ENCODE measurements at regions not wholly inside any gene's neighbourhood (a gene's known extent, or its start where the extent isn't known, plus 50 kb on each side); places are given as distances from the start of the nearest gene placed in this dataset.

DNA sequence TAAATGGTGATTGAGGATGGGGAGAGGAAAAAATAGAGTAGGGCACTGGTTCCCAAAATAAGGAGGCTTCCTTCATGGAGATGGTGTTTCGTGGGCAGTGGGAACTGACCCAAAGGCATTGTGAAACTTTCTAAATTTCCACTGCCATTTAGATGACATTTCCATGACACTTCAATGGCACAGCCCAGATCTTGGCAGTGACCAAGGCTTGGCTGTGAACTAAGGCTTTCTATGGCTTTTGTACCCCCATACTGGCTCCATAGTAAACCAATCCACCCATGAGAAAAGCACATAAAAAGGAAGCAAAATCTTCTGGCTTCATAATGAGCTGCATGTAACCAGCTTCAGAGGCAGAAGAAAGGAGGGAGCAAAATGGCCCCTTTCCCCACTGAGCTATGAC, 321.0 kb upstream of the TLE4 start:
- no peak for TF ChIP-seq CTCF (IDR thresholded peaks at IDR 0.05)
- no peak for TF ChIP-seq EZH2 (IDR thresholded peaks at IDR 0.05)
- no peak for TF ChIP-seq EZH2phosphoT487 (IDR thresholded peaks at IDR 0.05)
